GM12875 (cell line): ENCODE measurements at regions not wholly inside any gene's neighbourhood (a gene's known extent, or its start where the extent isn't known, plus 50 kb on each side); places are given as distances from the start of the nearest gene placed in this dataset.

Experiments used
- H3K4me3 ChIP-seq: one replicate; pipeline ENCODE4 v1.5.1; 2011; ENCODE audit warnings: low read depth, low read length, control low read depth
- CTCF ChIP-seq: IDR thresholded peaks from 2 replicates; pipeline ENCODE4 v1.5.1; 2011; ENCODE audit warnings: low read depth, mild to moderate bottlenecking, control low read depth, inconsistent platforms, low read length, moderate library complexity, borderline replicate concordance; ENCODE audit not compliant: insufficient read depth

GRCh38 chr3:115494826-115495225 lies 128.5 kb upstream of the GAP43 start:
- TF ChIP-seq CTCF: no peak
- no peak overlapping the region for H3K4me3 ChIP-seq

GRCh38 chr3:115498421-115498820 lies 124.9 kb upstream of the GAP43 start:
- no peak overlapping the region for H3K4me3 ChIP-seq
- TF ChIP-seq CTCF: no peak

GRCh38 chr3:115498898-115499297 lies 124.4 kb upstream of the GAP43 start:
- H3K4me3 ChIP-seq: no peak overlapping the region
- no peak for TF ChIP-seq CTCF

- no peak for TF ChIP-seq CTCF
- no peak overlapping the region for H3K4me3 ChIP-seq
Observed at GRCh38 chr3:115499666-115500065, 123.6 kb upstream of the GAP43 start.

GRCh38 chr3:115500795-115501194 lies 122.5 kb upstream of the GAP43 start:
- no peak for TF ChIP-seq CTCF
- H3K4me3 ChIP-seq: no peak overlapping the region

- TF ChIP-seq CTCF: no peak
- H3K4me3 ChIP-seq: no peak overlapping the region
Observed at GRCh38 chr3:115502128-115502527, 121.2 kb upstream of the GAP43 start.

GRCh38 chr3:115503394-115503793 lies 119.9 kb upstream of the GAP43 start:
- no peak overlapping the region for H3K4me3 ChIP-seq
- no peak for TF ChIP-seq CTCF
